H1 (cell line): ENCODE measurements at regions not wholly inside any gene's neighbourhood (a gene's known extent, or its start where the extent isn't known, plus 50 kb on each side); places are given as distances from the start of the nearest gene placed in this dataset.

Experiments used
- CTCF ChIA-PET: fragments of 300-600 bp; sonication (Branson Sonifier 250); formaldehyde crosslinking; loops from one replicate; lab custom pipeline; 2021; ENCODE audit not compliant: partially characterized antibody; lab: Charles Lee
- POLR2A ChIA-PET: fragments of 300-600 bp; sonication (Branson Sonifier 250); formaldehyde crosslinking; loops from one replicate; lab custom pipeline; 2021; ENCODE audit warnings: inconsistent platforms; ENCODE audit not compliant: partially characterized antibody; lab: Charles Lee
- DNase-seq, 2 experiments: peaks; one replicate each; pipeline versions ENCODE4 v3.0.0 to v3.0.0-alpha.2; 2010 to 2022; ENCODE audit warnings: low spot score in 2 of 2, low read depth in 1 of 2, mixed read lengths in 1 of 2
- FAIRE-seq: peaks from 2 replicates; lab custom pipeline; 2011; peaks lifted over from hg19 to GRCh38; lab: Jason Lieb, UNC
- H2AFZ ChIP-seq: 2 replicates; pipeline ENCODE4 v1.8.1; 2012; ENCODE audit warnings: low read length, inconsistent platforms
- H2AK5ac ChIP-seq: 2 replicates; pipeline ENCODE4 v1.6.1; 2013; ENCODE audit warnings: low read depth, low read length
- H2BK120ac ChIP-seq: replicated peaks from 2 replicates; pipeline ENCODE3; 2013; ENCODE audit warnings: low read depth, low read length, inconsistent platforms
- H2BK12ac ChIP-seq: 2 replicates; pipeline ENCODE4 v1.6.1; 2013; ENCODE audit warnings: low read depth, low read length
- H2BK15ac ChIP-seq: 2 replicates; pipeline ENCODE4 v1.6.1; 2013; ENCODE audit warnings: low read length
- H2BK20ac ChIP-seq: 2 replicates; pipeline ENCODE4 v1.6.1; 2013; ENCODE audit warnings: low read length
- H2BK5ac ChIP-seq: 2 replicates; pipeline ENCODE4 v1.6.1; 2013; ENCODE audit warnings: low read depth, low read length
- H3K14ac ChIP-seq: 2 replicates; pipeline ENCODE4 v1.6.1; 2013; ENCODE audit warnings: inconsistent platforms; ENCODE audit not compliant: insufficient read length
- H3K18ac ChIP-seq: 2 replicates; pipeline ENCODE4 v1.6.1; 2013; ENCODE audit warnings: low read length; ENCODE audit errors: extremely low read depth
- H3K23ac ChIP-seq: 2 replicates; pipeline ENCODE4 v1.6.1; 2013; ENCODE audit warnings: inconsistent platforms; ENCODE audit not compliant: insufficient read length
- H3K23me2 ChIP-seq: 2 replicates; pipeline ENCODE4 v1.6.1; 2013; ENCODE audit warnings: low read depth, low read length
- H3K27ac ChIP-seq: 2 replicates; pipeline ENCODE4 v1.6.1; 2011; ENCODE audit warnings: low read depth, low read length, inconsistent platforms
- H3K27me3 ChIP-seq, 4 experiments: replicated peaks in 1 of 4; 1 replicate in 1 of 4; 2 replicates in 3 of 4; pipeline versions ENCODE4 v1.6.1 to v1.8.1; 2011 to 2013; ENCODE audit warnings: low read length in 3 of 4, mild to moderate bottlenecking in 3 of 4, inconsistent platforms in 2 of 4, mixed read lengths in 2 of 4, moderate library complexity in 1 of 4; ENCODE audit not compliant: control insufficient read depth in 3 of 4, insufficient read depth in 3 of 4; ENCODE audit errors: extremely low read depth in 1 of 4
- H3K36me3 ChIP-seq, 4 experiments: 2 replicates each; pipeline versions ENCODE4 v1.6.1 to v1.8.1; 2011 to 2013; ENCODE audit warnings: mild to moderate bottlenecking in 4 of 4, low read length in 3 of 4, moderate library complexity in 2 of 4, control low read depth in 1 of 4, inconsistent platforms in 1 of 4; ENCODE audit not compliant: insufficient read depth in 4 of 4, control insufficient read depth in 2 of 4
- H3K4ac ChIP-seq: replicated peaks from 2 replicates; pipeline ENCODE3; 2013; ENCODE audit warnings: low read length, low read depth, mixed read lengths, inconsistent platforms; ENCODE audit not compliant: insufficient read length
- H3K4me1 ChIP-seq, 4 experiments: replicated peaks in 1 of 4; 1 replicate in 1 of 4; 2 replicates in 3 of 4; pipeline versions ENCODE4 v1.6.1 to v1.8.1; 2011 to 2013; ENCODE audit warnings: low read length in 3 of 4, inconsistent platforms in 2 of 4, mixed read lengths in 1 of 4; ENCODE audit not compliant: insufficient read depth in 4 of 4, control insufficient read depth in 3 of 4
- H3K4me2 ChIP-seq, 2 experiments: 2 replicates each; pipeline versions ENCODE4 v1.6.1 to v1.8.1; 2011 to 2013; ENCODE audit warnings: low read depth in 2 of 2, low read length in 2 of 2, control low read depth in 1 of 2, inconsistent platforms in 1 of 2, mild to moderate bottlenecking in 1 of 2; ENCODE audit not compliant: insufficient read depth in 1 of 2
- H3K4me3 ChIP-seq, 4 experiments: fragments of 200-600, 300-600 bp in 1 of 4; sonication (generic), shearing (Covaris generic), sonication (Bioruptor Twin) in 1 of 4; 2 replicates each; pipeline versions ENCODE4 v1.5.1 to v1.8.1; 2011 to 2016; ENCODE audit warnings: low read length in 4 of 4, low read depth in 3 of 4, control low read depth in 2 of 4, inconsistent platforms in 2 of 4, mild to moderate bottlenecking in 2 of 4, mixed read lengths in 1 of 4, moderate library complexity in 1 of 4; ENCODE audit not compliant: insufficient read depth in 2 of 4; ENCODE audit errors: extremely low read depth in 1 of 4
- H3K56ac ChIP-seq: replicated peaks from 2 replicates; pipeline ENCODE3; 2013; ENCODE audit warnings: low read depth, mild to moderate bottlenecking, mixed read lengths, low read length, inconsistent platforms; ENCODE audit not compliant: insufficient read length
- H3K79me1 ChIP-seq: 2 replicates; pipeline ENCODE4 v1.6.1; 2013; ENCODE audit warnings: low read depth, low read length, control low read depth
- H3K79me2 ChIP-seq, 2 experiments: 2 replicates each; pipeline versions ENCODE4 v1.6.1 to v1.8.1; 2012 to 2013; ENCODE audit warnings: low read length in 2 of 2, mild to moderate bottlenecking in 2 of 2, inconsistent platforms in 1 of 2; ENCODE audit not compliant: insufficient read depth in 2 of 2, control insufficient read depth in 1 of 2
- H3K9ac ChIP-seq, 4 experiments: replicated peaks in 1 of 4; 1 replicate in 1 of 4; 2 replicates in 3 of 4; pipeline versions ENCODE4 v1.6.1 to v1.8.1; 2011 to 2013; ENCODE audit warnings: low read depth in 3 of 4, low read length in 3 of 4, control low read depth in 2 of 4, mild to moderate bottlenecking in 2 of 4, moderate library complexity in 2 of 4, inconsistent platforms in 1 of 4; ENCODE audit errors: extremely low read depth in 1 of 4
- H3K9me3 ChIP-seq, 2 experiments: 2 replicates each; pipeline versions ENCODE4 v1.6.1 to v1.8.1; 2012 to 2013; ENCODE audit warnings: mild to moderate bottlenecking in 2 of 2, moderate library complexity in 2 of 2, control low read depth in 1 of 2, inconsistent platforms in 1 of 2, low read depth in 1 of 2, low read length in 1 of 2, mixed read lengths in 1 of 2; ENCODE audit not compliant: insufficient read depth in 2 of 2
- H4K20me1 ChIP-seq, 2 experiments: replicated peaks in 1 of 2; 2 replicates each; pipeline versions ENCODE3 to v1.8.1; 2011 to 2013; ENCODE audit warnings: inconsistent platforms in 2 of 2, low read length in 2 of 2, mild to moderate bottlenecking in 1 of 2; ENCODE audit not compliant: insufficient read depth in 2 of 2, control insufficient read depth in 1 of 2
- H4K5ac ChIP-seq: 2 replicates; pipeline ENCODE4 v1.6.1; 2013; ENCODE audit warnings: low read length, low read depth, mixed read lengths, inconsistent platforms; ENCODE audit not compliant: insufficient read length
- H4K8ac ChIP-seq: 2 replicates; pipeline ENCODE4 v1.8.0; 2013; ENCODE audit warnings: mild to moderate bottlenecking, moderate library complexity, low read length, inconsistent platforms; ENCODE audit not compliant: insufficient read depth; ENCODE audit errors: extremely low read depth
- H4K91ac ChIP-seq: replicated peaks from 2 replicates; pipeline ENCODE3; 2013; ENCODE audit warnings: low read length, mixed read lengths, inconsistent platforms; ENCODE audit not compliant: insufficient read length
- CTBP2 ChIP-seq: IDR thresholded peaks from 2 replicates; pipeline ENCODE4 v1.7.0; 2011; ENCODE audit warnings: borderline replicate concordance, mild to moderate bottlenecking, moderate library complexity, mixed read lengths, low read length; ENCODE audit not compliant: insufficient read depth, insufficient read length
- FOSL1 ChIP-seq: IDR thresholded peaks from 2 replicates; pipeline ENCODE4 v1.6.1; 2011; ENCODE audit warnings: mild to moderate bottlenecking, low read depth, low read length, moderate library complexity; ENCODE audit not compliant: insufficient read depth
- GABPA ChIP-seq: IDR thresholded peaks from 2 replicates; pipeline ENCODE4 v1.6.1; 2011; ENCODE audit warnings: mild to moderate bottlenecking, low read length, moderate library complexity, borderline replicate concordance; ENCODE audit not compliant: insufficient read depth
- KDM5A ChIP-seq: fragments of 200-600 bp; IDR thresholded peaks from 2 replicates; pipeline ENCODE4 v1.7.1; 2012; ENCODE audit warnings: mild to moderate bottlenecking, low read length, inconsistent platforms, mixed read lengths
- POLR2AphosphoS5 ChIP-seq: IDR thresholded peaks from 2 replicates; pipeline ENCODE4 v1.6.1; 2011; ENCODE audit warnings: low read depth, low read length
- WGBS, 2 experiments: shearing (Covaris generic) in 1 of 2; methylation state at CpG; one replicate each; pipeline versions ENCODE4 v1.1.6 to v1.1.7; 2013 to 2015; ENCODE audit warnings: low lambda C conversion rate in 2 of 2, mixed read lengths in 2 of 2, inconsistent platforms in 1 of 2, low coverage in 1 of 2, missing lambda C conversion rate in 1 of 2; ENCODE audit not compliant: insufficient replicate concordance in 2 of 2, insufficient coverage in 1 of 2, insufficient read length in 1 of 2; ENCODE audit errors: extremely low coverage in 1 of 2, missing lambda C conversion rate in 1 of 2; 5-methylcytosine and 5-hydroxymethylcytosine counted together

- no peak overlapping the region for H3K4me3 ChIP-seq
- 84% methylated on average over 5 of the region's 5 CpGs; no CpG with 5 or more reads in 1 of the 2 experiments for WGBS, 2 experiments
- peaks cover 0 to 3% of the 10 kb centered on the region in 2 experiments; a peak in 1 of 4 replicates for H3K9me3 ChIP-seq
- H2BK20ac ChIP-seq, result peak overlapping the region; percentile 23; the same call in 1 of the 2 replicates
- no peak overlapping the region for H3K18ac ChIP-seq
- H3K4me2 ChIP-seq, result no peak overlapping the region
- no peak overlapping the region for H2BK120ac ChIP-seq
- H3K79me2 ChIP-seq, result no peaks in the 10 kb centered on the region
- H4K5ac ChIP-seq, result no peak overlapping the region
- H3K4ac ChIP-seq, result peak overlapping the region; percentile 65
- no peak overlapping the region for H3K27ac ChIP-seq
- H2BK5ac ChIP-seq, result peak overlapping the region; percentile 57; the same call in 1 of the 2 replicates
- H3K23ac ChIP-seq, result peak overlapping the region; percentile 5
- H2BK12ac ChIP-seq, result peak overlapping the region; percentile 55; the same call in 1 of the 2 replicates
- ChIA-PET CTCF (no interaction called here), POLR2A (no interaction called here)
- peak overlapping the region; percentile 98 for H2AK5ac ChIP-seq
- no peaks in the 10 kb centered on the region for H3K79me1 ChIP-seq
- no peak overlapping the region for H2AFZ ChIP-seq
- no peak overlapping the region for H3K9ac ChIP-seq
- H3K56ac ChIP-seq, result no peak overlapping the region
- H4K91ac ChIP-seq, result peak overlapping the region; percentile 79
- DNase-seq (no peak), FAIRE-seq (no peak)
- H2BK15ac ChIP-seq, result peak overlapping the region; percentile 61
- no peak overlapping the region for H3K14ac ChIP-seq
- H3K4me1 ChIP-seq, result peaks cover 2 to 24% (median 19%) of the 10 kb centered on the region in 4 experiments
- no peaks in the 10 kb centered on the region; a peak in 1 of 7 replicates for H3K27me3 ChIP-seq
- H3K23me2 ChIP-seq, result peaks cover 9% of the 10 kb centered on the region
- TF ChIP-seq CTBP2 (no peak), GABPA (no peak), KDM5A (no peak), POLR2AphosphoS5 (no peak), FOSL1 (no peak)
- H4K20me1 ChIP-seq, result peaks cover 0 to 11% of the 10 kb centered on the region in 2 experiments
- H4K8ac ChIP-seq, result no peak overlapping the region
- no peaks in the 10 kb centered on the region; a peak in 1 of 8 replicates for H3K36me3 ChIP-seq
These were observed 139.0 kb downstream of the OLFM1 start for GRCh38 chr9:135226369-135227050.
